Loucy (cell line): ENCODE measurements at regions not wholly inside any gene's neighbourhood (a gene's known extent, or its start where the extent isn't known, plus 50 kb on each side); places are given as distances from the start of the nearest gene placed in this dataset.

Source experiments
- H2AFZ ChIP-seq: fragments of 200-600 bp; sonication (generic); 2 replicates; pipeline ENCODE4 v1.6.0; 2016; ENCODE audit warnings: antibody characterized with exemption, mild to moderate bottlenecking, low read length, moderate library complexity
- H3F3A ChIP-seq: fragments of 200-600 bp; 2 replicates; pipeline ENCODE4 v1.6.0; 2016; ENCODE audit warnings: antibody characterized with exemption, low read depth, mild to moderate bottlenecking
- H3K27me3 ChIP-seq: fragments of 200-600 bp; sonication (generic); 2 replicates; pipeline ENCODE4 v1.6.1; 2014; ENCODE audit warnings: low read length, mild to moderate bottlenecking; ENCODE audit not compliant: insufficient read depth, poor library complexity, severe bottlenecking
- H3K36me3 ChIP-seq: fragments of 200-600 bp; sonication (generic); 2 replicates; pipeline ENCODE4 v1.6.1; 2016; ENCODE audit warnings: low read length; ENCODE audit not compliant: insufficient read depth
- H3K4me1 ChIP-seq: fragments of 200-600 bp; sonication (generic); 2 replicates; pipeline ENCODE4 v1.5.1; 2014; ENCODE audit warnings: low read length, mild to moderate bottlenecking; ENCODE audit not compliant: insufficient read depth, poor library complexity, severe bottlenecking
- H3K4me2 ChIP-seq: fragments of 200-600 bp; sonication (generic); 2 replicates; pipeline ENCODE4 v1.6.0; 2014; ENCODE audit warnings: antibody characterized with exemption, low read length, low read depth, mild to moderate bottlenecking; ENCODE audit not compliant: poor library complexity, severe bottlenecking
- H3K4me3 ChIP-seq: fragments of 200-600 bp; sonication (generic); 2 replicates; pipeline ENCODE4 v1.5.1; 2014; ENCODE audit warnings: low read length, mild to moderate bottlenecking, mixed read lengths; ENCODE audit not compliant: poor library complexity, severe bottlenecking
- H3K79me2 ChIP-seq: fragments of 200-600 bp; sonication (generic); 2 replicates; pipeline ENCODE4 v1.6.1; 2014; ENCODE audit warnings: low read length; ENCODE audit not compliant: insufficient read depth
- H3K9ac ChIP-seq: fragments of 200-600 bp; sonication (generic); 2 replicates; pipeline ENCODE4 v1.6.0; 2014; ENCODE audit warnings: mild to moderate bottlenecking, low read depth, low read length, moderate library complexity; ENCODE audit not compliant: poor library complexity, severe bottlenecking
- H3K9me2 ChIP-seq: fragments of 200-600 bp; sonication (generic); replicated peaks from 2 replicates; pipeline ENCODE4 v1.6.1; 2016; ENCODE audit warnings: low read depth, low read length, mixed read lengths
- H3K9me3 ChIP-seq: fragments of 200-600 bp; sonication (generic); 2 replicates; pipeline ENCODE4 v1.6.1; 2014; ENCODE audit warnings: mild to moderate bottlenecking, antibody characterized with exemption, low read length, low read depth; ENCODE audit not compliant: insufficient read depth
- H4K20me1 ChIP-seq: fragments of 200-600 bp; sonication (generic); 2 replicates; pipeline ENCODE4 v1.6.0; 2014; ENCODE audit warnings: antibody characterized with exemption, low read length, mild to moderate bottlenecking; ENCODE audit not compliant: insufficient read depth, poor library complexity, severe bottlenecking
- EZH2phosphoT487 ChIP-seq: fragments of 200-600 bp; IDR thresholded peaks from 2 replicates; pipeline ENCODE4 v1.6.1; 2018; ENCODE audit warnings: antibody characterized with exemption, mild to moderate bottlenecking, moderate library complexity, borderline replicate concordance
- TF ChIP-seq, protein P1 (sequence below): fragments of 200-600 bp; sonication (generic); conservative IDR thresholded peaks from 2 replicates; pipeline ENCODE4 v1.5.1; 2014; ENCODE audit warnings: mild to moderate bottlenecking, antibody characterized with exemption, low read length

GRCh38 chr3:35078780-35079179, 560.5 kb upstream of the ARPP21 start:
- TF ChIP-seq EZH2phosphoT487, result no peak
- TF ChIP-seq, protein P1, sequence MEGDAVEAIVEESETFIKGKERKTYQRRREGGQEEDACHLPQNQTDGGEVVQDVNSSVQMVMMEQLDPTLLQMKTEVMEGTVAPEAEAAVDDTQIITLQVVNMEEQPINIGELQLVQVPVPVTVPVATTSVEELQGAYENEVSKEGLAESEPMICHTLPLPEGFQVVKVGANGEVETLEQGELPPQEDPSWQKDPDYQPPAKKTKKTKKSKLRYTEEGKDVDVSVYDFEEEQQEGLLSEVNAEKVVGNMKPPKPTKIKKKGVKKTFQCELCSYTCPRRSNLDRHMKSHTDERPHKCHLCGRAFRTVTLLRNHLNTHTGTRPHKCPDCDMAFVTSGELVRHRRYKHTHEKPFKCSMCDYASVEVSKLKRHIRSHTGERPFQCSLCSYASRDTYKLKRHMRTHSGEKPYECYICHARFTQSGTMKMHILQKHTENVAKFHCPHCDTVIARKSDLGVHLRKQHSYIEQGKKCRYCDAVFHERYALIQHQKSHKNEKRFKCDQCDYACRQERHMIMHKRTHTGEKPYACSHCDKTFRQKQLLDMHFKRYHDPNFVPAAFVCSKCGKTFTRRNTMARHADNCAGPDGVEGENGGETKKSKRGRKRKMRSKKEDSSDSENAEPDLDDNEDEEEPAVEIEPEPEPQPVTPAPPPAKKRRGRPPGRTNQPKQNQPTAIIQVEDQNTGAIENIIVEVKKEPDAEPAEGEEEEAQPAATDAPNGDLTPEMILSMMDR, result no peak
- H2AFZ ChIP-seq, result no peak overlapping the region
- H3K9me3 ChIP-seq, result no peaks in the 10 kb centered on the region
- no peak overlapping the region for H3K4me2 ChIP-seq
- no peaks in the 10 kb centered on the region; the same call in 1 of the 2 replicates for H3K9me2 ChIP-seq
- no peaks in the 10 kb centered on the region for H3K36me3 ChIP-seq
- H3K4me1 ChIP-seq, result no peaks in the 10 kb centered on the region
- H3K4me3 ChIP-seq, result no peak overlapping the region
- no peaks in the 10 kb centered on the region for H3K27me3 ChIP-seq
- no peaks in the 10 kb centered on the region for H3F3A ChIP-seq
- H4K20me1 ChIP-seq, result no peaks in the 10 kb centered on the region
- H3K9ac ChIP-seq, result no peak overlapping the region
- no peaks in the 10 kb centered on the region for H3K79me2 ChIP-seq

GRCh38 chr3:35079403-35079802, 559.9 kb upstream of the ARPP21 start:
- Histone ChIP-seq H3K9me2 (no peaks in the 10 kb centered on the region; the same call in 1 of the 2 replicates), H4K20me1 (no peaks in the 10 kb centered on the region), H3K9ac (no peak overlapping the region), H3K4me3 (no peak overlapping the region), H3K4me1 (no peaks in the 10 kb centered on the region), H2AFZ (no peak overlapping the region), H3K79me2 (no peaks in the 10 kb centered on the region), H3F3A (no peaks in the 10 kb centered on the region), H3K4me2 (no peak overlapping the region), H3K36me3 (no peaks in the 10 kb centered on the region), H3K27me3 (no peaks in the 10 kb centered on the region), H3K9me3 (no peaks in the 10 kb centered on the region)
- TF ChIP-seq EZH2phosphoT487, result no peak
- TF ChIP-seq, protein P1, result no peak

DNA sequence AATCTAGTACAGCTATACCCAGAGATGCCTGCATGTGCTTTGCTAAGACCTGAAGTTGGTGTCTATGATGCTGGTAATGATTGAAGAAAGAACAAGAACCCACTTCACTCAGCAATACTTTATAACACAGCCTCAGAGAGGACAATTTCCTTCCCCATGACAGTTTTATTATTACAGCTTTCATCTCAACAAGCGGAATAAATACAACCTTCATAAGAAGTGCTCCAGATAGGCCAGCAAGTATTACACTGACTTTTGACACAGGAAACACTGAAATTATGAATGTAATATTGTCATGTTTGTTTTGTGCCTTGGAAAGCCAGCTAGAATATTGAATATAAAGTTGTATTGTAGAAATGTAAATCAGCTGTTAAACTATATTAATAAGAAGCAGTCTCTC, 557.4 kb upstream of the ARPP21 start:
- Histone ChIP-seq H3K4me2 (no peak overlapping the region), H4K20me1 (no peaks in the 10 kb centered on the region), H3K4me3 (no peak overlapping the region), H3K4me1 (no peaks in the 10 kb centered on the region), H3K27me3 (no peaks in the 10 kb centered on the region), H3K9me3 (no peaks in the 10 kb centered on the region), H3K9me2 (no peaks in the 10 kb centered on the region), H3F3A (no peaks in the 10 kb centered on the region), H3K79me2 (no peaks in the 10 kb centered on the region), H2AFZ (no peak overlapping the region), H3K36me3 (no peaks in the 10 kb centered on the region), H3K9ac (no peak overlapping the region)
- no peak for TF ChIP-seq EZH2phosphoT487
- TF ChIP-seq, protein P1, result no peak
